HCT116 (cell line): ENCODE measurements at regions not wholly inside any gene's neighbourhood (a gene's known extent, or its start where the extent isn't known, plus 50 kb on each side); places are given as distances from the start of the nearest gene placed in this dataset.
"Not testable (repeated sequence)": the region's sequence is repeated elsewhere in the genome, so short reads cannot be mapped to it uniquely, and the experiment has no call there.

ENCODE experiments used
- ATAC-seq: fragments of 200-7000 bp; cut with Tn5 transposase; 2 replicates; pipeline ENCODE4 v1.9.1; 2020; ENCODE audit warnings: mild to moderate bottlenecking, moderate library complexity
- BruUV-seq: library from RNA; stranded (reverse); fragments of 400-500 nt; replicated peaks from 2 replicates; lab custom pipeline; 2021; lab: Mats Ljungman, UMichigan
- CTCF ChIA-PET: fragments of 300-600 bp; sonication (Branson Sonifier 250); formaldehyde crosslinking; loops from one replicate; lab custom pipeline; 2021; ENCODE audit warnings: antibody characterized with exemption; lab: Charles Lee
- POLR2A ChIA-PET: fragments of 300-600, 350-600 bp; sonication (Branson Sonifier 250); formaldehyde crosslinking; loops from one replicate; lab custom pipeline; 2021; ENCODE audit warnings: antibody characterized with exemption; lab: Charles Lee
- RAD21 ChIA-PET, 2 experiments: fragments of 300-600 bp; sonication (Branson Sonifier 250); formaldehyde crosslinking; loops; one replicate each; lab custom pipeline; 2023; ENCODE audit warnings: low total read pairs in 2 of 2; ENCODE audit not compliant: uncharacterized antibody in 2 of 2, unreplicated experiment in 2 of 2, low non-redundant PET in 1 of 2; lab: Charles Lee
- DNase-seq: peaks from one replicate; pipeline ENCODE4 v3.0.0-alpha.2; 2010; ENCODE audit warnings: low read depth, low spot score
- H2AFZ ChIP-seq: fragments of 200-600 bp; shearing (Covaris generic), sonication (generic); 2 replicates; pipeline ENCODE4 v1.6.1; 2017; ENCODE audit warnings: low read depth, mixed run types, mixed read lengths, antibody characterized with exemption, low read length; ENCODE audit not compliant: poor library complexity, severe bottlenecking
- H3K27ac ChIP-seq: 2 replicates; pipeline ENCODE4 v1.5.1; 2012; ENCODE audit warnings: low read depth, low read length
- H3K27me3 ChIP-seq: fragments of 200-600 bp; sonication (generic); 2 replicates; pipeline ENCODE4 v1.6.1; 2016; ENCODE audit warnings: mixed run types, low read length, mixed read lengths; ENCODE audit not compliant: insufficient read depth
- H3K36me3 ChIP-seq, 2 experiments: fragments of 200-500 bp in 1 of 2; fragments of 200-600 bp in 1 of 2; sonication (Bioruptor generic) in 1 of 2; sonication (generic) in 1 of 2; 2 replicates each; pipeline versions ENCODE4 v1.5.1 to v1.6.1; 2014 to 2016; ENCODE audit warnings: low read length in 2 of 2, inconsistent platforms in 1 of 2, mixed read lengths in 1 of 2, mixed run types in 1 of 2; ENCODE audit not compliant: insufficient read depth in 2 of 2, control insufficient read depth in 1 of 2
- H3K4me1 ChIP-seq, 2 experiments: fragments of 200-600 bp in 1 of 2; sonication (generic) in 1 of 2; 2 replicates each; pipeline versions ENCODE4 v1.5.1 to v1.6.1; 2012 to 2017; ENCODE audit warnings: low read length in 2 of 2, inconsistent platforms in 1 of 2, mild to moderate bottlenecking in 1 of 2, mixed read lengths in 1 of 2, mixed run types in 1 of 2, moderate library complexity in 1 of 2; ENCODE audit not compliant: insufficient read depth in 2 of 2, control insufficient read depth in 1 of 2
- H3K4me2 ChIP-seq: fragments of 200-600 bp; sonication (generic); 2 replicates; pipeline ENCODE4 v1.6.1; 2017; ENCODE audit warnings: mixed run types, low read length, mixed read lengths
- H3K4me3 ChIP-seq, 2 experiments: fragments of 200-600 bp in 1 of 2; sonication (generic) in 1 of 2; replicated peaks in 1 of 2; 2 replicates each; pipeline ENCODE4 v1.5.1; 2011 to 2016; ENCODE audit warnings: low read length in 2 of 2, control low read depth in 1 of 2, low read depth in 1 of 2, mild to moderate bottlenecking in 1 of 2, mixed read lengths in 1 of 2, mixed run types in 1 of 2
- H3K79me2 ChIP-seq: fragments of 200-600 bp; sonication (generic); 2 replicates; pipeline ENCODE4 v1.6.1; 2017; ENCODE audit warnings: mild to moderate bottlenecking, mixed run types, low read length, moderate library complexity, mixed read lengths; ENCODE audit not compliant: insufficient read depth
- H3K9ac ChIP-seq: fragments of 200-600 bp; sonication (generic); 2 replicates; pipeline ENCODE4 v1.6.1; 2016; ENCODE audit warnings: low read length, mixed read lengths
- H3K9me2 ChIP-seq: fragments of 200-600 bp; sonication (generic), shearing (Covaris generic); 2 replicates; pipeline ENCODE4 v1.6.1; 2017; ENCODE audit warnings: mixed run types, mild to moderate bottlenecking, moderate library complexity; ENCODE audit not compliant: insufficient read depth
- H3K9me3 ChIP-seq, 2 experiments: fragments of 200-500 bp in 1 of 2; fragments of 200-600 bp in 1 of 2; sonication (Bioruptor generic) in 1 of 2; sonication (generic) in 1 of 2; 2 replicates each; pipeline ENCODE4 v1.6.1; 2014 to 2017; ENCODE audit warnings: low read length in 2 of 2, mixed read lengths in 2 of 2, inconsistent platforms in 1 of 2, low read depth in 1 of 2, mild to moderate bottlenecking in 1 of 2, mixed run types in 1 of 2, moderate library complexity in 1 of 2; ENCODE audit not compliant: control insufficient read depth in 1 of 2, insufficient read depth in 1 of 2
- H4K20me1 ChIP-seq: fragments of 200-600 bp; sonication (generic), shearing (Covaris generic); 2 replicates; pipeline ENCODE4 v1.6.1; 2017; ENCODE audit warnings: mixed run types, mild to moderate bottlenecking, moderate library complexity; ENCODE audit not compliant: insufficient read depth
- RAD21 ChIP-seq: IDR thresholded peaks from 2 replicates; pipeline ENCODE4 v1.6.1; 2012; ENCODE audit warnings: low read depth, mild to moderate bottlenecking
- REST ChIP-seq: IDR thresholded peaks from 2 replicates; pipeline ENCODE4 v1.6.1; 2012; ENCODE audit warnings: low read depth
- intact Hi-C: fragments of 100-400 bp; cut with micrococcal nuclease; formaldehyde crosslinking; loops from 2 replicates; pipeline ENCODE4 v1.10.0; 2022

GRCh38 chr12:131473741-131474709 lies 236.9 kb upstream of the SFSWAP start:
- TF ChIP-seq REST (no peak), RAD21 (peak; percentile 30; the same call in 1 of the 2 replicates)
- Histone ChIP-seq H3K27ac (no peak overlapping the region), H3K27me3 (no peaks in the 10 kb centered on the region), H3K4me2 (peak overlapping the region; percentile 55), H3K4me3 (no peak overlapping the region), H3K79me2 (no peaks in the 10 kb centered on the region), H3K4me1 (peaks cover 0 to 7% of the 10 kb centered on the region in 2 experiments; a peak in 1 of 4 replicates), H4K20me1 (no peaks in the 10 kb centered on the region), H3K36me3 (no peaks in the 10 kb centered on the region), H3K9ac (no peak overlapping the region), H3K9me2 (no peaks in the 10 kb centered on the region), H3K9me3 (no peaks in the 10 kb centered on the region), H2AFZ (no peak overlapping the region)
- RAD21 ChIA-PET: no interaction called here
- peak; percentile 92 for ATAC-seq
- BruUV-seq: no TSS peak
- no peak for DNase-seq
- POLR2A ChIA-PET: no interaction called here
- intact Hi-C loops: no loop called here
- CTCF ChIA-PET: interaction anchor here (0.9 kb wide), 1 partner anchor 19 kb away, joined by 3 read pairs; no protein-coding TSS in a partner anchor

- H3K27ac ChIP-seq, H3K9me3 ChIP-seq, H3K4me3 ChIP-seq, intact Hi-C loops, H3K36me3 ChIP-seq, ATAC-seq, POLR2A ChIA-PET, H3K79me2 ChIP-seq, H3K4me2 ChIP-seq, H4K20me1 ChIP-seq, DNase-seq, H3K9ac ChIP-seq, RAD21 ChIA-PET, CTCF ChIA-PET, H2AFZ ChIP-seq, BruUV-seq, H3K27me3 ChIP-seq, H3K9me2 ChIP-seq, H3K4me1 ChIP-seq: not testable (repeated sequence)
Measured at GRCh38 chr12:131475012-131475411, 235.9 kb upstream of the SFSWAP start.
